Gastroesophageal sphincter (tissue), 3 donors: ENCODE measurements at regions not wholly inside any gene's neighbourhood (a gene's known extent, or its start where the extent isn't known, plus 50 kb on each side); places are given as distances from the start of the nearest gene placed in this dataset.

Experiments
- EP300 ChIP-seq: sonication (generic); formaldehyde crosslinking; IDR thresholded peaks from one replicate; pipeline ENCODE4 v1.6.1; 2017; ENCODE audit warnings: antibody characterized with exemption, mild to moderate bottlenecking
- POLR2A ChIP-seq, 2 donors: fragments of 450-650 bp; IDR thresholded peaks; one replicate each; pipeline ENCODE4 v1.6.1; 2017; ENCODE audit warnings: antibody characterized with exemption in 2 of 2, mild to moderate bottlenecking in 2 of 2, moderate library complexity in 1 of 2
- POLR2AphosphoS5 ChIP-seq: sonication (generic); formaldehyde crosslinking; IDR thresholded peaks from one replicate; pipeline ENCODE4 v1.6.1; 2017; ENCODE audit warnings: antibody characterized with exemption
- TF ChIP-seq, protein P1 (sequence below), 4 experiments: fragments of 200-600 bp in 2 of 4; fragments of 450-650 bp in 2 of 4; sonication (generic) in 1 of 4; IDR thresholded peaks; one replicate each; pipeline ENCODE4 v1.5.1; 2017 to 2019; ENCODE audit warnings: antibody characterized with exemption in 4 of 4, mild to moderate bottlenecking in 2 of 4, moderate library complexity in 2 of 4

DNA sequence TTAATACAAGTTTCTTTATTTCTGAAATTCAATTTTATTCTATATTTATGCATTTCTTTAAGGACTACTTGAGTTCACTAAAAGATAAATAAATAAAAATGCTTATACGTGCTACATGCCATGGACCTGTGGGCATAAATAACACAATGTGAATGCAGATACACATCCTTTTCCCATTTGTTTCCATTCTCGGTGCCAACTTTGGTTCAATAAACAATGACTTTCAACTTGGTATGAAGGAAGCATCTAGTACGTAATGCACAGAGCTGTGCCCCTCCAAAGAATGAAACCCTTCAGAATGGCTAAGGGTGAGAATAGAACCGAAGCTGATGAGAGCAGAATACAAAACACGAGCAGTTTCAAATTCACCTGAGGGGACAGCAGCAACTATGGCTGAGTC lies 409.3 kb downstream of the MTX2 start:
- TF ChIP-seq, protein P1, sequence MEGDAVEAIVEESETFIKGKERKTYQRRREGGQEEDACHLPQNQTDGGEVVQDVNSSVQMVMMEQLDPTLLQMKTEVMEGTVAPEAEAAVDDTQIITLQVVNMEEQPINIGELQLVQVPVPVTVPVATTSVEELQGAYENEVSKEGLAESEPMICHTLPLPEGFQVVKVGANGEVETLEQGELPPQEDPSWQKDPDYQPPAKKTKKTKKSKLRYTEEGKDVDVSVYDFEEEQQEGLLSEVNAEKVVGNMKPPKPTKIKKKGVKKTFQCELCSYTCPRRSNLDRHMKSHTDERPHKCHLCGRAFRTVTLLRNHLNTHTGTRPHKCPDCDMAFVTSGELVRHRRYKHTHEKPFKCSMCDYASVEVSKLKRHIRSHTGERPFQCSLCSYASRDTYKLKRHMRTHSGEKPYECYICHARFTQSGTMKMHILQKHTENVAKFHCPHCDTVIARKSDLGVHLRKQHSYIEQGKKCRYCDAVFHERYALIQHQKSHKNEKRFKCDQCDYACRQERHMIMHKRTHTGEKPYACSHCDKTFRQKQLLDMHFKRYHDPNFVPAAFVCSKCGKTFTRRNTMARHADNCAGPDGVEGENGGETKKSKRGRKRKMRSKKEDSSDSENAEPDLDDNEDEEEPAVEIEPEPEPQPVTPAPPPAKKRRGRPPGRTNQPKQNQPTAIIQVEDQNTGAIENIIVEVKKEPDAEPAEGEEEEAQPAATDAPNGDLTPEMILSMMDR (IDR thresholded peaks at IDR 0.05) = no peak
- TF ChIP-seq POLR2A (IDR thresholded peaks at IDR 0.05) (no peak), EP300 (no peak), POLR2AphosphoS5 (no peak)
